ENCODE measurements at regions not wholly inside any gene's neighbourhood (a gene's known extent, or its start where the extent isn't known, plus 50 kb on each side); places are given as distances from the start of the nearest gene placed in this dataset.

GRCh38 chr13:90654970-90655369, 692.5 kb upstream of the MIR17HG start:
- no peak overlapping the region for H2BK15ac ChIP-seq (ENCODE audit: low read depth, low read length)
- H3K27me3 ChIP-seq (ENCODE audit: control insufficient read depth, insufficient read depth, low read length): no peaks in the 10 kb centered on the region
- H2BK20ac ChIP-seq (ENCODE audit: low read depth, low read length): no peak overlapping the region
- ChIA-PET CTCF (no interaction called here), POLR2A (ENCODE audit: unreplicated experiment) (no interaction called here)
- H3K79me1 ChIP-seq (ENCODE audit: low read depth in 1 of 2, low read length in 2 of 2): no peaks in the 10 kb centered on the region
- no peak overlapping the region for H2BK120ac ChIP-seq (ENCODE audit: low read depth, low read length)
- H3K9me3 ChIP-seq (ENCODE audit: control insufficient read depth, insufficient read depth, low read length): peaks cover 13% of the 10 kb centered on the region
- H3K4me2 ChIP-seq (ENCODE audit: low read depth, low read length): no peak overlapping the region
- H4K91ac ChIP-seq (ENCODE audit: insufficient read depth, low read depth, low read length): no peak overlapping the region
- H3K4me3 ChIP-seq (ENCODE audit: insufficient read depth, low read depth, low read length): no peak overlapping the region
- H2AK9ac ChIP-seq (replicated peaks; ENCODE audit: low read depth, low read length, poor library complexity): no peak overlapping the region
- H4K20me1 ChIP-seq (ENCODE audit: insufficient read depth, low read length): no peaks in the 10 kb centered on the region
- ATAC-seq (ENCODE audit: low read depth) (no peak), DNase-seq (no peak)
- in situ Hi-C loops (cut with MboI; ENCODE audit: low sequenced_read_pairs): no loop called here
- H3K9me1 ChIP-seq (ENCODE audit: insufficient read depth, low read length): no peaks in the 10 kb centered on the region
- intact Hi-C loops (cut with micrococcal nuclease): no loop called here
- no peak overlapping the region for H3K14ac ChIP-seq (replicated peaks; ENCODE audit: low read depth, low read length)
- H3K56ac ChIP-seq (ENCODE audit: extremely low read depth, insufficient read depth, low read length): no peak overlapping the region
- WGBS, 2 experiments (ENCODE audit: extremely low coverage in 2 of 2, insufficient read length in 1 of 2): no CpG with 5 or more reads among the region's 1 CpG
- H3K4ac ChIP-seq (ENCODE audit: low read depth, low read length): no peak overlapping the region
- H3K27ac ChIP-seq (ENCODE audit: insufficient read depth, low read length): no peak overlapping the region
- no peak overlapping the region for H2AFZ ChIP-seq (replicated peaks; ENCODE audit: low read length, poor library complexity)
- no peaks in the 10 kb centered on the region for H3K4me1 ChIP-seq (ENCODE audit: control insufficient read depth, insufficient read depth, low read length)
- BruUV-seq (replicated peaks): no TSS peak
- H4K8ac ChIP-seq (ENCODE audit: low read depth in 2 of 2, low read length in 2 of 2): no peak overlapping the region
- no peak overlapping the region for H4K5ac ChIP-seq (ENCODE audit: low read depth, low read length)
- no peak overlapping the region for H2AK5ac ChIP-seq (ENCODE audit: low read depth, low read length)
- no peak overlapping the region for H3K9ac ChIP-seq (ENCODE audit: low read depth, low read length)
- TF ChIP-seq POLR2A (IDR thresholded peaks at IDR 0.05; ENCODE audit: low read depth, low read length) (no peak), RAD21 (IDR thresholded peaks at IDR 0.05; ENCODE audit: low read length) (no peak), CEBPB (IDR thresholded peaks at IDR 0.05; ENCODE audit: low read depth, low read length) (no peak), CTCF (conservative IDR thresholded peaks at IDR 0.05; ENCODE audit: low read depth, low read length) (no peak), USF2 (IDR thresholded peaks at IDR 0.05; ENCODE audit: low read depth, low read length) (no peak), ELK1 (IDR thresholded peaks at IDR 0.05; ENCODE audit: borderline replicate concordance, low read depth, low read length) (no peak), MAZ (IDR thresholded peaks at IDR 0.05; ENCODE audit: borderline replicate concordance, low read depth, low read length) (no peak), SMC3 (IDR thresholded peaks at IDR 0.05; ENCODE audit: low read depth, low read length) (no peak), MAFK (IDR thresholded peaks at IDR 0.05; ENCODE audit: low read depth, low read length) (no peak), RCOR1 (IDR thresholded peaks at IDR 0.05; ENCODE audit: insufficient replicate concordance, low read length) (no peak), FOS (IDR thresholded peaks at IDR 0.05; ENCODE audit: low read depth, low read length) (no peak), BHLHE40 (IDR thresholded peaks at IDR 0.05; ENCODE audit: low read depth, low read length) (no peak), MXI1 (IDR thresholded peaks at IDR 0.05; ENCODE audit: borderline replicate concordance, low read depth, low read length) (no peak), RFX5 (IDR thresholded peaks at IDR 0.05; ENCODE audit: low read depth, low read length) (no peak)
- no peak overlapping the region for H3K23ac ChIP-seq (ENCODE audit: low read depth, low read length)
- no peak overlapping the region for H3K18ac ChIP-seq (ENCODE audit: low read depth, low read length)
- no peak overlapping the region for H2BK5ac ChIP-seq (ENCODE audit: low read depth, low read length, poor library complexity, severe bottlenecking)
- H3K36me3 ChIP-seq (ENCODE audit: control insufficient read depth, insufficient read depth, low read length): no peaks in the 10 kb centered on the region
- dilution Hi-C loops (cut with HindIII; ENCODE audit: low sequenced_read_pairs, unreplicated experiment): no loop called here

All from IMR-90 (cell line).